ENCODE measurements at regions not wholly inside any gene's neighbourhood (a gene's known extent, or its start where the extent isn't known, plus 50 kb on each side); places are given as distances from the start of the nearest gene placed in this dataset.

GRCh38 chr4:72909461-72909860 is 160.1 kb downstream of the COX18 start:
- no peak overlapping the region for H3K4me3 ChIP-seq
- DNase-seq (no peak), ATAC-seq (no peak)
- H3K36me3 ChIP-seq = no peaks in the 10 kb centered on the region
- H3K27me3 ChIP-seq = no peaks in the 10 kb centered on the region
- H3K4me1 ChIP-seq = no peaks in the 10 kb centered on the region
- TF ChIP-seq CTCF (IDR thresholded peaks at IDR 0.05 in 4 of 5, conservative IDR thresholded peaks at IDR 0.05 in 1 of 5) (no peak), POLR2A (IDR thresholded peaks at IDR 0.05) (no peak)
- intact Hi-C loops (cut with DNase I; ENCODE audit: low total_unique reads) (no loop called here), in situ Hi-C loops (cut with MboI; ENCODE audit: low sequenced_read_pairs in 4 of 4) (no loop called here)
- H3K9me3 ChIP-seq = no peaks in the 10 kb centered on the region
- no peak overlapping the region for H3K27ac ChIP-seq

DNA sequence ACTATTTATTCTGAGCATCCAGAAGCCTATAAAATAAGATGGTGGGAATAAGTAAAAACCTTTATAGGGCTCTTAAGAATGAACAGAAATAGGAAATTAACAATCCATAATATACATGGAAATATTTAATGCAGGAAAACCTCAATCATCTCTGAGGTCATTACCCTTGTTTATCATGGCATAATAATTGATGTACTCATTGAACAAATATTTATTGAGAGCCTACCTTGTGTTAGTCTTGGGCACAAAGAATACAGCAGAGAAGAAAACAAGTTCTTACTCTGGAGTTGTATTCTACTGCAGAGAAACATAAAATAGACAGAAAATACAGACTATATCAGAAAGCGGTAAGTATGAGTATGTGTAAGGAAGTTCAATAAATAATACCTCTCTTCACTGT is 167.2 kb downstream of the COX18 start:
- no peaks in the 10 kb centered on the region for H3K9me3 ChIP-seq
- H3K4me1 ChIP-seq = no peaks in the 10 kb centered on the region
- H3K4me3 ChIP-seq = no peak overlapping the region
- TF ChIP-seq CTCF (IDR thresholded peaks at IDR 0.05 in 4 of 5, conservative IDR thresholded peaks at IDR 0.05 in 1 of 5) (no peak), POLR2A (IDR thresholded peaks at IDR 0.05) (no peak)
- H3K27ac ChIP-seq = no peak overlapping the region
- ATAC-seq (no peak), DNase-seq (no peak)
- intact Hi-C loops (cut with DNase I; ENCODE audit: low total_unique reads) (no loop called here), in situ Hi-C loops (cut with MboI; ENCODE audit: low sequenced_read_pairs in 4 of 4) (no loop called here)
- no peaks in the 10 kb centered on the region for H3K27me3 ChIP-seq
- H3K36me3 ChIP-seq = no peaks in the 10 kb centered on the region

- intact Hi-C loops (cut with DNase I; ENCODE audit: low total_unique reads) (no loop called here), in situ Hi-C loops (cut with MboI; ENCODE audit: low sequenced_read_pairs in 4 of 4) (no loop called here)
- no peak overlapping the region for H3K27ac ChIP-seq
- DNase-seq (no peak), ATAC-seq (no peak)
- no peaks in the 10 kb centered on the region for H3K9me3 ChIP-seq
- H3K4me3 ChIP-seq = no peak overlapping the region
- no peak for TF ChIP-seq CTCF (IDR thresholded peaks at IDR 0.05 in 4 of 5, conservative IDR thresholded peaks at IDR 0.05 in 1 of 5)
- no peak for TF ChIP-seq POLR2A (IDR thresholded peaks at IDR 0.05)
- no peaks in the 10 kb centered on the region for H3K4me1 ChIP-seq
- no peaks in the 10 kb centered on the region for H3K27me3 ChIP-seq
- H3K36me3 ChIP-seq = no peaks in the 10 kb centered on the region
These were observed 168.0 kb downstream of the COX18 start for GRCh38 chr4:72901553-72901952.

DNA sequence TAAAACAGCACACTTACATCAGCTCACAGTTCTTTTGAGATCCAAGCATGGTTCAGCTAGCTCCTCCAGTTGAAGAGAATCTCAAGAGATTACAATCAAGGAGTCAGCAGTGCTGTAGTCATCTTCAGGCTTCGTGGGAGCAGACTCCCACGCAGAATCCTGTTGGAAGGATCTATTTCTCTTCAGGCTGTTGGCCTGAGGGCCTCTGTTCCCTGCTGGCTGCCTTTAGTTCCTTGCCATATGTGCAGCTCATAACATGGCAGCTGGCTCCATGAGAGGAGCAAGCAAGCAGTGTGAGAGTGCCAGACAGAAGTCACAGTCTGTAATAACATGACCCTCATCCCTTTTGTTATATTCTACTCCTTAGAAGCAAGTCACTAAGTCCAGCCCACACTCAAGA is 168.6 kb downstream of the COX18 start:
- H3K27me3 ChIP-seq = no peaks in the 10 kb centered on the region
- H3K4me3 ChIP-seq = no peak overlapping the region
- in situ Hi-C loops (cut with MboI; ENCODE audit: low sequenced_read_pairs in 4 of 4) (no loop called here), intact Hi-C loops (cut with DNase I; ENCODE audit: low total_unique reads) (no loop called here)
- no peaks in the 10 kb centered on the region for H3K4me1 ChIP-seq
- TF ChIP-seq POLR2A (IDR thresholded peaks at IDR 0.05) = no peak
- TF ChIP-seq CTCF (IDR thresholded peaks at IDR 0.05 in 4 of 5, conservative IDR thresholded peaks at IDR 0.05 in 1 of 5) = no peak
- no peaks in the 10 kb centered on the region for H3K36me3 ChIP-seq
- no peak for DNase-seq
- no peak overlapping the region for H3K27ac ChIP-seq
- H3K9me3 ChIP-seq = no peaks in the 10 kb centered on the region
- no peak for ATAC-seq

- no peaks in the 10 kb centered on the region for H3K9me3 ChIP-seq
- H3K4me1 ChIP-seq = no peaks in the 10 kb centered on the region
- intact Hi-C loops (cut with DNase I; ENCODE audit: low total_unique reads) = loop anchor here (10.0 kb wide), 1 partner anchor 125 kb away; no protein-coding TSS in a partner anchor
- H3K27me3 ChIP-seq = no peaks in the 10 kb centered on the region
- no peak overlapping the region for H3K27ac ChIP-seq
- no peaks in the 10 kb centered on the region for H3K36me3 ChIP-seq
- TF ChIP-seq CTCF (IDR thresholded peaks at IDR 0.05 in 4 of 5, conservative IDR thresholded peaks at IDR 0.05 in 1 of 5) (no peak), POLR2A (IDR thresholded peaks at IDR 0.05) (no peak)
- DNase-seq (no peak), ATAC-seq (no peak)
- H3K4me3 ChIP-seq = no peak overlapping the region
- in situ Hi-C loops (cut with MboI; ENCODE audit: low sequenced_read_pairs in 4 of 4) = no loop called here
These were observed 169.9 kb downstream of the COX18 start for GRCh38 chr4:72899621-72900020.

Measured in gastrocnemius medialis (tissue), 4 donors.